Testis (tissue), 2 donors: ENCODE measurements at regions not wholly inside any gene's neighbourhood (a gene's known extent, or its start where the extent isn't known, plus 50 kb on each side); places are given as distances from the start of the nearest gene placed in this dataset.

Experiments
- DNase-seq: peaks from one replicate; pipeline ENCODE4 v3.0.0-alpha.2; 2019
- H3K27ac ChIP-seq, 2 donors: fragments of 200-600 bp; sonication (generic); one replicate each; pipeline ENCODE4 v1.5.1; 2019
- H3K27me3 ChIP-seq: fragments of 200-600 bp; sonication (generic); one replicate; pipeline ENCODE4 v1.5.1; 2019
- H3K36me3 ChIP-seq: fragments of 200-600 bp; sonication (generic); one replicate; pipeline ENCODE4 v1.5.1; 2017; ENCODE audit warnings: low read depth; ENCODE audit errors: missing control alignments
- H3K4me1 ChIP-seq: fragments of 200-600 bp; sonication (generic); one replicate; pipeline ENCODE4 v1.5.1; 2019
- H3K4me3 ChIP-seq, 2 donors: fragments of 200-600 bp; sonication (generic); one replicate each; pipeline ENCODE4 v1.5.1; 2017 to 2019
- H3K9me3 ChIP-seq: fragments of 200-600 bp; sonication (generic); one replicate; pipeline ENCODE4 v1.5.1; 2017
- POLR2A ChIP-seq: fragments of 450-650 bp; IDR thresholded peaks from one replicate; pipeline ENCODE4 v1.6.1; 2017; ENCODE audit warnings: antibody characterized with exemption, mild to moderate bottlenecking, moderate library complexity
- WGBS, 2 donors: methylation state at CpG; one replicate each; pipeline ENCODE4 v1.1.5; 2018; 5-methylcytosine and 5-hydroxymethylcytosine counted together
- intact Hi-C: fragments of 100-400 bp; cut with DNase I; formaldehyde crosslinking; loops from one replicate; pipeline ENCODE4 v1.15.1; 2023; ENCODE audit warnings: low total_unique reads
- TF ChIP-seq, protein P1 (sequence below), 3 experiments: fragments of 450-650 bp in 2 of 3; fragments of 200-600 bp in 1 of 3; sonication (generic) in 1 of 3; IDR thresholded peaks; one replicate each; pipeline ENCODE4 v1.5.1; 2016 to 2019; ENCODE audit warnings: antibody characterized with exemption in 3 of 3, mild to moderate bottlenecking in 2 of 3, moderate library complexity in 1 of 3

DNA sequence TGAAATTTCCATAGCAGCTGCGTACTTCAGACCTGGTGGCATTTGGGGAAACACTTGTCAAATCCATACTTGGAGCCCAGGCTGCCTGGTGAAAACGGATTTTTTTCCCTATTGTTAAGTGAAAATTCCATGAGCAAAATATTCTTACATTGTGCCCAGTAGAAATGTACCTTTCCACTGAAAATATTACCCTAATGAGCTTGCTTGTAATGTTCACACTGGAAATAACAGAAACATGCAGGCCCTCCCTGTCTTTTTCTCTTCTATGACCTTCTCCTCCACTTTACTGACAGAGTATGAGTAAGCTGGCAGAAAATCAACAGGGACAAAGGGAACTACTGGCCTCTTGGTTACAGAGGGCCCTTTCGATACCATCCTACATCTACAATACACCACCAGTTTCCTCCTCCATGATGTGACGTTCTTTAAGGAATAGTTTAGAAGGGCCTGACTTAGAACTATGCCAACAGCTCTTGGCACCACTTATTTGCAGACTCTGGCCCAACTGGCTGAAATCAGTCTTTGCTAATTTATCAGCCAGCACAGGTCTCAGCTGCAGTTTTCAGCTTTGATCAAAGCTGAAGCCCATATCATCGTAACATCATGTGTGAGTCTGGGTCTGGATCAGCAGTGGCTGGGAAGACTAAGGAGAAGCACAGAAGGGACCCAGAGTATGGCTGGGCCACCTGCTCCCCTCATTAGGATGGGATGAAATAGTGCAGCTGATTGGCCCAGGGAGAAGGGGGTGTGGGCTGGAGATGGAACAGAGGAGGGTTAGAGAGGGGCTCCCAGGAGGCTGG, 272.2 kb upstream of the ID2 start:
- Histone ChIP-seq H3K36me3 (no peaks in the 10 kb centered on the region), H3K4me1 (no peaks in the 10 kb centered on the region), H3K4me3 (no peak overlapping the region), H3K27ac (no peak overlapping the region), H3K27me3 (no peaks in the 10 kb centered on the region), H3K9me3 (no peaks in the 10 kb centered on the region)
- intact Hi-C loops, result no loop called here
- TF ChIP-seq, protein P1, sequence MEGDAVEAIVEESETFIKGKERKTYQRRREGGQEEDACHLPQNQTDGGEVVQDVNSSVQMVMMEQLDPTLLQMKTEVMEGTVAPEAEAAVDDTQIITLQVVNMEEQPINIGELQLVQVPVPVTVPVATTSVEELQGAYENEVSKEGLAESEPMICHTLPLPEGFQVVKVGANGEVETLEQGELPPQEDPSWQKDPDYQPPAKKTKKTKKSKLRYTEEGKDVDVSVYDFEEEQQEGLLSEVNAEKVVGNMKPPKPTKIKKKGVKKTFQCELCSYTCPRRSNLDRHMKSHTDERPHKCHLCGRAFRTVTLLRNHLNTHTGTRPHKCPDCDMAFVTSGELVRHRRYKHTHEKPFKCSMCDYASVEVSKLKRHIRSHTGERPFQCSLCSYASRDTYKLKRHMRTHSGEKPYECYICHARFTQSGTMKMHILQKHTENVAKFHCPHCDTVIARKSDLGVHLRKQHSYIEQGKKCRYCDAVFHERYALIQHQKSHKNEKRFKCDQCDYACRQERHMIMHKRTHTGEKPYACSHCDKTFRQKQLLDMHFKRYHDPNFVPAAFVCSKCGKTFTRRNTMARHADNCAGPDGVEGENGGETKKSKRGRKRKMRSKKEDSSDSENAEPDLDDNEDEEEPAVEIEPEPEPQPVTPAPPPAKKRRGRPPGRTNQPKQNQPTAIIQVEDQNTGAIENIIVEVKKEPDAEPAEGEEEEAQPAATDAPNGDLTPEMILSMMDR (IDR thresholded peaks at IDR 0.05), result no peak
- TF ChIP-seq POLR2A, result no peak
- 79 to 84% methylated on average over 5 of the region's 5 CpGs for WGBS, 2 donors
- DNase-seq, result no peak

DNA sequence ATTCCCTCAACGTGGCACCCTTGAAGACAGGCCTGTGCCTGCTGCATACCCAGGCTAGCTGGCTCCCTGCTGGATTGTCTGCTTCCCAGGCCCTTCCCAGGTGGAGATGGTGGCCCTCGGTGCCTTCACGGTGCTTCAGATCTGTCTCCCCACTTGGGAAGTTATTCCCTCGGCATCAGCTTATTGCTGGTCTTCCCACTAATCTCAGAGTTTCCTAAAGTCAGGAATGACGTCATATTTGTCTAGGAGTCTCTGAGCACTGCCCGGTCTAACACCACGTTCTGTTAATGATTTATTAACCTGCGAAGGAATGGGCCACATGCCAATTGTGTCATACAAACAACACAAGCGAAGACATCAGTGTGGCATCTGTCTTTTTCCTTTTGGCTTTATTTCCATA, 269.8 kb upstream of the ID2 start:
- Histone ChIP-seq H3K4me3 (no peak overlapping the region), H3K27me3 (no peaks in the 10 kb centered on the region), H3K4me1 (no peaks in the 10 kb centered on the region), H3K36me3 (no peaks in the 10 kb centered on the region), H3K27ac (no peak overlapping the region), H3K9me3 (no peaks in the 10 kb centered on the region)
- WGBS, 2 donors, result 80 to 83% methylated on average over 9 of the region's 9 CpGs
- TF ChIP-seq POLR2A, result no peak
- TF ChIP-seq, protein P1 (IDR thresholded peaks at IDR 0.05), result no peak
- no peak for DNase-seq
- intact Hi-C loops, result no loop called here

DNA sequence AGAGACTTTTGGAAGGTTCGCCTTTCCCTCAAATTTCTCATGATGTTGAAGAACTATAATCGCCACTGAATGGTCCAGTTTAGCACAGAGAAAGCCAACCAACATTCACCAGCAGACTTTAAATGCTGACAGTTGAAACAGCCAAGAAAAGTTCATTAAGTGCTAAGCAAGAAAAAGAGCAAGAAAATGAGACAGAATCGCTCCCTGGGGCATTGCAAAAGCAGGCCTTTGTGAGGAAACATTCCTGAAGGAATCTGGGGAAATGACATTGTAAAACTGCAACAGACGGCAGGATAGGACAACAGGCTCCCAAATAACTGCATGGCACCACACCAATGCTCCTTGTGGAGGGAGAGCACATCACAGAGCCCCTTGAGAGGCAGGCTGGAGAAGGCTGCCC, 269.3 kb upstream of the ID2 start:
- H3K9me3 ChIP-seq, result no peaks in the 10 kb centered on the region
- intact Hi-C loops, result no loop called here
- 47 to 58% methylated on average over 4 of the region's 4 CpGs for WGBS, 2 donors
- no peaks in the 10 kb centered on the region for H3K4me1 ChIP-seq
- H3K4me3 ChIP-seq, result no peak overlapping the region
- H3K27me3 ChIP-seq, result no peaks in the 10 kb centered on the region
- no peak overlapping the region for H3K27ac ChIP-seq
- peak; percentile 59 for DNase-seq
- TF ChIP-seq POLR2A, result no peak
- TF ChIP-seq, protein P1 (IDR thresholded peaks at IDR 0.05), result no peak
- no peaks in the 10 kb centered on the region for H3K36me3 ChIP-seq

DNA sequence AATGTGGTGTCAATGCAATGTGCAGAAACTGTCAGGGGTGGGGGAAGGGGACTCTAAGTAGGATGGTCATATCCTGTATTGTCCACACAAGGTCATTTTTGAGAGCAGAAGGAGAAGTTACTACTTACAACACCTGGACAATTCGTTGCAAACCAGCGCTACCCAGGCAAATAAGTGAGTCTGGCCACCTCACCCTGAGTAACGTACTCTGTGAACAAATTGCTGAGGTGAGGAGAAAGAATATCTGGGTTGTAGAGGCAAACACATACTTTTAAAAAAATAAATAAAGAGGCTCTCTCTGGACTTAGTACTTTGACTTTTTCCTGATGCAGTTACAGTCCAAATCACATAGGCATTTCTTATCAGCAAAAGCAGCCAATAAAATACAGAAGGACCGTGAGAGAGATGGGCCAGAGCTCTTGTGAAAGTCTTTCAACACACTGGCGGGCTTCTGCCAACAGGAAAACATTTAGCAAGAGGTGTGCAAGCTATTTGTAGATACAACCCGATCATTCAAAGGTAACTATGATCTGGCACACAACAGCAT, 268.2 kb upstream of the ID2 start:
- no peaks in the 10 kb centered on the region for H3K9me3 ChIP-seq
- no peak for DNase-seq
- no peaks in the 10 kb centered on the region for H3K36me3 ChIP-seq
- TF ChIP-seq POLR2A, result no peak
- TF ChIP-seq, protein P1 (IDR thresholded peaks at IDR 0.05), result no peak
- no peaks in the 10 kb centered on the region for H3K4me1 ChIP-seq
- WGBS, 2 donors, result 79 to 89% methylated on average over 6 of the region's 6 CpGs
- no peaks in the 10 kb centered on the region for H3K27me3 ChIP-seq
- H3K4me3 ChIP-seq, result no peak overlapping the region
- intact Hi-C loops, result no loop called here
- no peak overlapping the region for H3K27ac ChIP-seq
